Uterus (tissue), 3 donors: ENCODE measurements at regions not wholly inside any gene's neighbourhood (a gene's known extent, or its start where the extent isn't known, plus 50 kb on each side); places are given as distances from the start of the nearest gene placed in this dataset.

Experiments used
- DNase-seq, 2 donors: peaks; one replicate each; pipeline ENCODE4 v3.0.0-alpha.2; 2019 to 2020
- H3K27ac ChIP-seq, 2 donors: fragments of 200-600 bp; sonication (generic); 1 replicate in 1 of 2; 2 replicates in 1 of 2; pipeline ENCODE4 v1.5.1; 2016 to 2018
- H3K27me3 ChIP-seq, 2 donors: fragments of 200-600 bp; sonication (generic); one replicate each; pipeline ENCODE4 v1.5.1; 2018 to 2019; ENCODE audit warnings: control low read depth in 1 of 2
- H3K36me3 ChIP-seq, 2 donors: fragments of 200-600 bp; sonication (generic); one replicate each; pipeline ENCODE4 v1.5.1; 2019; ENCODE audit warnings: control low read depth in 1 of 2
- H3K4me1 ChIP-seq, 2 donors: fragments of 200-600 bp; sonication (generic); one replicate each; pipeline ENCODE4 v1.5.1; 2018 to 2019; ENCODE audit warnings: control low read depth in 1 of 2
- H3K4me3 ChIP-seq, 2 donors: fragments of 200-600 bp; sonication (generic); 1 replicate in 1 of 2; 2 replicates in 1 of 2; pipeline ENCODE4 v1.5.1; 2018 to 2019; ENCODE audit warnings: mild to moderate bottlenecking in 1 of 2
- H3K9me3 ChIP-seq, 2 donors: fragments of 200-600 bp; sonication (generic); one replicate each; pipeline ENCODE4 v1.5.1; 2019; ENCODE audit warnings: control low read depth in 1 of 2
- POLR2A ChIP-seq, 2 donors: fragments of 450-650 bp; IDR thresholded peaks; one replicate each; pipeline ENCODE4 v1.6.1; 2016; ENCODE audit warnings: antibody characterized with exemption in 2 of 2, mild to moderate bottlenecking in 1 of 2, moderate library complexity in 1 of 2
- intact Hi-C: fragments of 100-400 bp; cut with DNase I; formaldehyde crosslinking; loops from one replicate; pipeline ENCODE4 v1.15.1; 2023; ENCODE audit warnings: low total_unique reads
- TF ChIP-seq, protein P1 (sequence below), 4 experiments: fragments of 200-600 bp in 2 of 4; fragments of 450-650 bp in 2 of 4; sonication (generic) in 2 of 4; IDR thresholded peaks; one replicate each; pipeline ENCODE4 v1.5.1; 2016 to 2019; ENCODE audit warnings: antibody characterized with exemption in 4 of 4, mild to moderate bottlenecking in 2 of 4, moderate library complexity in 1 of 4
- donor health status: DM: yes; HTN: yes; CAD: no.

DNA sequence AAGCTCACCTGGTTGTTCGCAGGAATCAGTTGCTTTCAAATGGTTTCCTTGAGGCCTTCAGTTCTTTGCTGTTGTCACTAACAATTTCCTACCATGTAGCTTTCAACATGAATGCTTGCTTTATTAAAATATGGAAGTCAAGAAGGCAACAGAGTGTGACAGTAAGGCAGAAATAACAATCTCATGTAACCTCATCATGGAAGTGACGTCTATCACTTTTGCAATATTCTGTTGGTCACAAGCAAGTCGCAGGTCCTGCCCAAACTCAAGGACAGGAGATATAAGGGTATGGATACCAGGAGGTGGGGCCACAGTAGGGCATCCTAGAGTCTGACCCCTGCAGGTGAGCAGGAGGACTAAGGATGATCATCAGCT is 296.8 kb upstream of the ZP4 start:
- no peak overlapping the region for H3K27ac ChIP-seq
- H3K27me3 ChIP-seq = no peaks in the 10 kb centered on the region
- TF ChIP-seq, protein P1, sequence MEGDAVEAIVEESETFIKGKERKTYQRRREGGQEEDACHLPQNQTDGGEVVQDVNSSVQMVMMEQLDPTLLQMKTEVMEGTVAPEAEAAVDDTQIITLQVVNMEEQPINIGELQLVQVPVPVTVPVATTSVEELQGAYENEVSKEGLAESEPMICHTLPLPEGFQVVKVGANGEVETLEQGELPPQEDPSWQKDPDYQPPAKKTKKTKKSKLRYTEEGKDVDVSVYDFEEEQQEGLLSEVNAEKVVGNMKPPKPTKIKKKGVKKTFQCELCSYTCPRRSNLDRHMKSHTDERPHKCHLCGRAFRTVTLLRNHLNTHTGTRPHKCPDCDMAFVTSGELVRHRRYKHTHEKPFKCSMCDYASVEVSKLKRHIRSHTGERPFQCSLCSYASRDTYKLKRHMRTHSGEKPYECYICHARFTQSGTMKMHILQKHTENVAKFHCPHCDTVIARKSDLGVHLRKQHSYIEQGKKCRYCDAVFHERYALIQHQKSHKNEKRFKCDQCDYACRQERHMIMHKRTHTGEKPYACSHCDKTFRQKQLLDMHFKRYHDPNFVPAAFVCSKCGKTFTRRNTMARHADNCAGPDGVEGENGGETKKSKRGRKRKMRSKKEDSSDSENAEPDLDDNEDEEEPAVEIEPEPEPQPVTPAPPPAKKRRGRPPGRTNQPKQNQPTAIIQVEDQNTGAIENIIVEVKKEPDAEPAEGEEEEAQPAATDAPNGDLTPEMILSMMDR (IDR thresholded peaks at IDR 0.05) = no peak
- no peak for TF ChIP-seq POLR2A (IDR thresholded peaks at IDR 0.05)
- DNase-seq = no peak
- no peaks in the 10 kb centered on the region for H3K36me3 ChIP-seq
- H3K9me3 ChIP-seq = no peaks in the 10 kb centered on the region
- H3K4me1 ChIP-seq = no peaks in the 10 kb centered on the region
- no peak overlapping the region for H3K4me3 ChIP-seq
- intact Hi-C loops = no loop called here

DNA sequence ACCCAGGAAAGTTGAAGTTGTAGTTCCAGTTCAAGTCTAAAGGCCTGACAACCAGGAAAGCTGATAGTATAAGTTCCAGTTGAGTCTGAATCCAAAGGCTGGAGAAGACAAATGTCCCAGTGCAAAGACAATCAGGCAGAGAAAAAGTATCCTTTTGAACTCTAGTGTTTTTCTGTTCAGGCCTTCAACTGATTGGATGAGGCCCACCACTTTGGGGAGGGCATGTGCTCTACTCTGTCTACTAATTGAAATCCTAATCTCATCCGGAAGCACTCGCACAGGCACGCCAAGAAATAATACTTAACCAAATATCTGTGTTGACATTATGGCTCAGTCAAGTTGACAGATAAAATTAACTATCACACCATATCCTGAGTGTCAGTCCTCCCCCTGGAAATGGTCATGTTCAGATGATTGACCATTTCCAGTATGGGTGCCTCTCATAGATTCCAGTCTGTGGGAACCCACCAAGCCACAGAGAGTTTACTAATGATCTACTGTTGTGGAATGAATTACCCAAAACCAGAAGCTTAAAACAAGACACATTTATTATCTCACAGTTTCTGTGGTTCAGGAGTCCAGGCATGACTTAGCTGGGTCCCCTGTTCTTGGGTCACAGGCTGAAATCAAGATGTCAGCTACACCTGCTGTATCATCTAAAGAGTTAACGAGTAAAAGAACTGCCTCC is 296.3 kb upstream of the ZP4 start:
- no peaks in the 10 kb centered on the region for H3K27me3 ChIP-seq
- no peaks in the 10 kb centered on the region for H3K36me3 ChIP-seq
- TF ChIP-seq, protein P1 (IDR thresholded peaks at IDR 0.05) = no peak
- TF ChIP-seq POLR2A (IDR thresholded peaks at IDR 0.05) = no peak
- no peak overlapping the region for H3K27ac ChIP-seq
- no peak overlapping the region for H3K4me3 ChIP-seq
- no peaks in the 10 kb centered on the region for H3K4me1 ChIP-seq
- DNase-seq = no peak
- H3K9me3 ChIP-seq = no peaks in the 10 kb centered on the region
- intact Hi-C loops = no loop called here

DNA sequence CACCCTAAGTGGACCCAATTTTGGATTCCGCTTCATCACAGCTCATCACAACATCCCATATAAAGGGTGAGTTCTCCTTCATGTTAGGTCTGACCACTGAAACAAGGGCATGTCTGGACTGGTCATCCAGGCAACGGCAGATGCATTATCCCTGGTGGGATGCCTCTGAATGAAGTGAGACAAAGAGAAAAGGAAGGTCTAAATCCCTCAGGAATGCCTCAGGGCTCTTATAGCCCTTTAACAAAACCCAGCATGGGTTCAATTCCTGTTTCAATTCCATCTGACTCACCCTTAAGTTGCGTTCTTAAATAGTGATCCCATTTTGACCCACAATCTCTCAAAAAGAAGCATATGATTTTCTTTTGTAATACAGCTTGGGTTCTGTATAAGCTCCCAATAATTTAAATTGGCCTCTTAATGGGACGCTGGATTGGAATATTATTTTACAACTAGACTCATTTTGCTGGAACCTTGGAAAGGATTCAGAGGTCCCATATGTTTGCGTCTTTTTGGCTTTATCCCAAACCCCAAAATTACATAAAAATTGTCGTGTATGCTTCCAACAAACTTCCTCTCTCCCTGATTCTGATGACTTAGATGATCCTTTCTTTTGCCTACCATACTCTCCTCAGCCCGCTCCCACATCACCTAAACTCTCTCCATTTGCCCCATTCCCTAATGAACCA is 287.4 kb upstream of the ZP4 start:
- no peak overlapping the region for H3K4me3 ChIP-seq
- H3K4me1 ChIP-seq = no peaks in the 10 kb centered on the region
- no peak for DNase-seq
- no peaks in the 10 kb centered on the region for H3K27me3 ChIP-seq
- intact Hi-C loops = no loop called here
- TF ChIP-seq, protein P1 (IDR thresholded peaks at IDR 0.05) = no peak
- no peak for TF ChIP-seq POLR2A (IDR thresholded peaks at IDR 0.05)
- no peak overlapping the region for H3K27ac ChIP-seq
- H3K36me3 ChIP-seq = no peaks in the 10 kb centered on the region
- H3K9me3 ChIP-seq = no peaks in the 10 kb centered on the region

DNA sequence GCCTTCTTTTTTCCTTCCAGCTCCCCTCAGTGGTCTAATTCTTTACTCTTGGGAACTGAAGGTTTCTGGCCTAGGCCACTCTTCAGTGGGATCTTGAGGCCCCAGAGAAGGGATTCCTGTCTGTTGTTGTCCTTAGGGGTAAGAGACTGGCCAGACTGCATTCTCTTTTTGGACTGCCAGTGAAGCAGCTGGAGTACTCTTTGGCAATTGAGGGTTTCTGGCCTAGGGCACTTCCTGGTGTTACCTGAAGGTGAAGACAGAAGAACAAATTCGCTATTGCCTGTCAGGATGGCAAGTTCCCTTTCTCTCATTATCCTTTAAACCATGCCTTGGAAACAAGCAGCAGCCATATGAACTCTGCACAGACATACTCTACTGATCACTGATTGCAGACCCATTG is 286.6 kb upstream of the ZP4 start:
- TF ChIP-seq POLR2A (IDR thresholded peaks at IDR 0.05) = no peak
- TF ChIP-seq, protein P1 (IDR thresholded peaks at IDR 0.05) = no peak
- no peak for DNase-seq
- Histone ChIP-seq H3K4me3 (no peak overlapping the region), H3K4me1 (no peaks in the 10 kb centered on the region), H3K27ac (no peak overlapping the region), H3K9me3 (no peaks in the 10 kb centered on the region), H3K27me3 (no peaks in the 10 kb centered on the region), H3K36me3 (no peaks in the 10 kb centered on the region)
- intact Hi-C loops = no loop called here

DNA sequence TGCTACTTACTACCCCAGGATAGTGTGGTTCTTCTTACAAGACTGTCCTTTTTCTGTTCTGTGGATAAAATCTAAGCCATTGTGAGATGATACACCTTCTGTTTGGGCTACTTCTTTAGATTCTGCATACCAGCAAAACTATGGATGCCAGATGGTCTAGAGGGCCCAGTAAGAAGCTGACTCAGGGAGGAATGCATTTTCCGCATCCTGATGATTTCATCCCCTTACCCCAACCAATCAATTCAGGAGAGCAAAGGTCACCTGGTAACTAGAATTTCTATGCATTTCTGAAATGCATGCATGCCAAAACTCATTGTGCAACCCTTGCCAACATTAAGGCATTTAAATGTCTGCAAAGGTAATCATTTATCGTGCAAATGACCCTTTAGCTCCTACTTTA is 285.7 kb upstream of the ZP4 start:
- Histone ChIP-seq H3K4me3 (no peak overlapping the region), H3K4me1 (no peaks in the 10 kb centered on the region), H3K36me3 (no peaks in the 10 kb centered on the region), H3K9me3 (no peaks in the 10 kb centered on the region), H3K27ac (no peak overlapping the region), H3K27me3 (no peaks in the 10 kb centered on the region)
- no peak for DNase-seq
- TF ChIP-seq, protein P1 (IDR thresholded peaks at IDR 0.05) = no peak
- no peak for TF ChIP-seq POLR2A (IDR thresholded peaks at IDR 0.05)
- intact Hi-C loops = no loop called here
